SK-N-SH (cell line): ENCODE measurements at regions not wholly inside any gene's neighbourhood (a gene's known extent, or its start where the extent isn't known, plus 50 kb on each side); places are given as distances from the start of the nearest gene placed in this dataset.

Experiments
- CTCF ChIP-seq: fragments of 200-600 bp; sonication (generic); IDR thresholded peaks from 2 replicates; pipeline ENCODE4 v1.6.1; 2017; ENCODE audit warnings: antibody characterized with exemption, mild to moderate bottlenecking, moderate library complexity
- ELF1 ChIP-seq: IDR thresholded peaks from 2 replicates; pipeline ENCODE4 v1.4.0; 2012
- EZH2phosphoT487 ChIP-seq: fragments of 200-600 bp; sonication (generic); IDR thresholded peaks from 2 replicates; pipeline ENCODE4 v1.6.1; 2017; ENCODE audit warnings: low read depth, mixed run types, mild to moderate bottlenecking, antibody characterized with exemption, moderate library complexity, borderline replicate concordance
- FOXJ3 ChIP-seq: sonication (generic); formaldehyde crosslinking; IDR thresholded peaks from 2 replicates; pipeline ENCODE4 v1.5.1; 2020; ENCODE audit warnings: mild to moderate bottlenecking, missing genetic modification reagents
- GABPA ChIP-seq: IDR thresholded peaks from 2 replicates; pipeline ENCODE4 v1.4.0; 2012; ENCODE audit warnings: low read depth, mild to moderate bottlenecking
- NRF1 ChIP-seq: IDR thresholded peaks from 2 replicates; pipeline ENCODE4 v1.6.1; 2012; ENCODE audit warnings: low read depth, mild to moderate bottlenecking, low read length
- RAD21 ChIP-seq: IDR thresholded peaks from 2 replicates; pipeline ENCODE4 v1.6.1; 2012; ENCODE audit warnings: mild to moderate bottlenecking, low read length
- RCOR1 ChIP-seq: fragments of 150-350 bp; IDR thresholded peaks from 2 replicates; pipeline ENCODE4 v1.6.1; 2017; ENCODE audit warnings: antibody characterized with exemption, low read length
- REST ChIP-seq: IDR thresholded peaks from 2 replicates; pipeline ENCODE4 v1.6.1; 2012; ENCODE audit warnings: mild to moderate bottlenecking, low read depth, low read length, moderate library complexity
- RFX5 ChIP-seq: IDR thresholded peaks from 2 replicates; pipeline ENCODE4 v1.6.1; 2012; ENCODE audit warnings: mild to moderate bottlenecking, improper control_type of control experiment, low read length
- SIN3A ChIP-seq: IDR thresholded peaks from 2 replicates; pipeline ENCODE4 v1.6.1; 2012; ENCODE audit warnings: low read depth, mild to moderate bottlenecking, low read length, moderate library complexity, borderline replicate concordance
- SMC3 ChIP-seq: IDR thresholded peaks from 2 replicates; pipeline ENCODE4 v1.6.1; 2012; ENCODE audit warnings: low read depth, low read length, improper control_type of control experiment
- USF2 ChIP-seq: fragments of 150-350 bp; IDR thresholded peaks from 2 replicates; pipeline ENCODE4 v1.6.1; 2017; ENCODE audit warnings: antibody characterized with exemption, low read length, low read depth, borderline replicate concordance

DNA sequence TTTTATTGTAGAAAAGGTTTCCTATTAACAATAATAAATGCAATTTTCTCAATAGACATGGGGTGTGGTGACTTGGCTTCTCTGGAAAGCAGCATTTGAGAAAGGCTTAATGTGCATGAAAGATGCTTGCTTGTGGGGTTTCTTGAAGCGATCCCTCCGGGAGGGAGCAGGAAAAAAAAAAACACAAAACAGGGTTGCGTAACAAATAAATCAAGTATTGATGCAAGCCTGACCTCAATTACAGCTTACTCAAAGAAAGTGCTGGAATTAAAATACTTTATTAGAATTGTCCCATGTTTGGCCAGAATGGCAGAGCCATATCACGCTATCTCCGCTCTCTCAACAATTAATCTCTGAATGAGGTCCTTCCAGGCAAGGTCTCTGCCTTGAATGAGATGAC is 1612.5 kb downstream of the REEP3 start:
- TF ChIP-seq USF2 (no peak), RFX5 (no peak), RAD21 (no peak), SMC3 (no peak), SIN3A (no peak), EZH2phosphoT487 (no peak), CTCF (no peak), ELF1 (no peak), REST (no peak), GABPA (no peak), RCOR1 (no peak), NRF1 (no peak), FOXJ3 (CRISPR knock-in tag) (no peak)
